ENCODE measurements at regions not wholly inside any gene's neighbourhood (a gene's known extent, or its start where the extent isn't known, plus 50 kb on each side); places are given as distances from the start of the nearest gene placed in this dataset.
"Not testable (repeated sequence)": the region's sequence is repeated elsewhere in the genome, so short reads cannot be mapped to it uniquely, and the experiment has no call there.

- Histone ChIP-seq H3K4ac (ENCODE audit: low read depth, low read length) (no peak overlapping the region), H3K23ac (ENCODE audit: low read length) (no peak overlapping the region), H3K14ac (ENCODE audit: low read length) (no peak overlapping the region), H3K18ac (ENCODE audit: low read length) (no peak overlapping the region), H2BK12ac (ENCODE audit: low read length) (no peak overlapping the region), H4K12ac (ENCODE audit: low read depth, low read length) (no peak overlapping the region), H3K9me3 (ENCODE audit: insufficient read depth, low read depth, low read length) (no peaks in the 10 kb centered on the region), H3K79me2 (ENCODE audit: control insufficient read depth, insufficient read depth, low read length, poor library complexity) (no peaks in the 10 kb centered on the region), H3K36me3 (ENCODE audit: control insufficient read depth in 1 of 2, insufficient read depth in 2 of 2, low read length in 2 of 2) (no peaks in the 10 kb centered on the region), H3K79me1 (ENCODE audit: low read length) (no peaks in the 10 kb centered on the region), H3K4me2 (ENCODE audit: low read length) (no peak overlapping the region), H2BK5ac (ENCODE audit: low read depth, low read length, poor library complexity) (no peak overlapping the region), H3K27me3 (ENCODE audit: insufficient read depth, low read length) (no peaks in the 10 kb centered on the region), H2AFZ (ENCODE audit: insufficient read depth, low read length, poor library complexity) (no peak overlapping the region), H3K9ac (ENCODE audit: low read length) (no peak overlapping the region), H2AK5ac (ENCODE audit: low read length) (no peak overlapping the region), H3K4me1 (ENCODE audit: control insufficient read depth in 1 of 2, insufficient read depth in 2 of 2, low read length in 2 of 2) (no peaks in the 10 kb centered on the region), H4K91ac (ENCODE audit: low read depth, low read length) (no peak overlapping the region), H2BK120ac (ENCODE audit: insufficient read depth, low read length, poor library complexity) (no peak overlapping the region), H3K27ac (ENCODE audit: low read depth, low read length) (no peak overlapping the region), H3K4me3 (ENCODE audit: low read depth, low read length) (no peak overlapping the region), H4K8ac (ENCODE audit: low read depth, low read length) (no peak overlapping the region)
- no CpG with 5 or more reads among the region's 1 CpG for WGBS (ENCODE audit: extremely low coverage, insufficient coverage, insufficient read length)
- no peak for DNase-seq
Measured at GRCh38 chr16:77500286-77500598, 65.4 kb upstream of the ADAMTS18 start.

- Histone ChIP-seq H2BK12ac (ENCODE audit: low read length) (no peak overlapping the region), H2BK120ac (ENCODE audit: insufficient read depth, low read length, poor library complexity) (no peak overlapping the region), H3K79me2 (ENCODE audit: control insufficient read depth, insufficient read depth, low read length, poor library complexity) (no peaks in the 10 kb centered on the region), H2AFZ (ENCODE audit: insufficient read depth, low read length, poor library complexity) (no peak overlapping the region), H3K36me3 (ENCODE audit: control insufficient read depth in 1 of 2, insufficient read depth in 2 of 2, low read length in 2 of 2) (no peaks in the 10 kb centered on the region), H3K79me1 (ENCODE audit: low read length) (no peaks in the 10 kb centered on the region), H4K12ac (ENCODE audit: low read depth, low read length) (no peak overlapping the region), H4K91ac (ENCODE audit: low read depth, low read length) (no peak overlapping the region), H3K9me3 (ENCODE audit: insufficient read depth, low read depth, low read length) (no peaks in the 10 kb centered on the region), H3K4me1 (ENCODE audit: control insufficient read depth in 1 of 2, insufficient read depth in 2 of 2, low read length in 2 of 2) (no peaks in the 10 kb centered on the region), H3K4me2 (ENCODE audit: low read length) (no peak overlapping the region), H3K14ac (ENCODE audit: low read length) (no peak overlapping the region), H3K18ac (ENCODE audit: low read length) (no peak overlapping the region), H3K4me3 (ENCODE audit: low read depth, low read length) (no peak overlapping the region), H4K8ac (ENCODE audit: low read depth, low read length) (no peak overlapping the region), H2AK5ac (ENCODE audit: low read length) (no peak overlapping the region), H3K4ac (ENCODE audit: low read depth, low read length) (no peak overlapping the region), H3K23ac (ENCODE audit: low read length) (no peak overlapping the region), H2BK5ac (ENCODE audit: low read depth, low read length, poor library complexity) (no peak overlapping the region), H3K9ac (ENCODE audit: low read length) (no peak overlapping the region), H3K27me3 (ENCODE audit: insufficient read depth, low read length) (no peaks in the 10 kb centered on the region), H3K27ac (ENCODE audit: low read depth, low read length) (no peak overlapping the region)
- WGBS (ENCODE audit: extremely low coverage, insufficient coverage, insufficient read length) = no CpG with 5 or more reads among the region's 7 CpGs
- DNase-seq = no peak
Measured at GRCh38 chr16:77500934-77501664, 66.3 kb upstream of the ADAMTS18 start.

DNA sequence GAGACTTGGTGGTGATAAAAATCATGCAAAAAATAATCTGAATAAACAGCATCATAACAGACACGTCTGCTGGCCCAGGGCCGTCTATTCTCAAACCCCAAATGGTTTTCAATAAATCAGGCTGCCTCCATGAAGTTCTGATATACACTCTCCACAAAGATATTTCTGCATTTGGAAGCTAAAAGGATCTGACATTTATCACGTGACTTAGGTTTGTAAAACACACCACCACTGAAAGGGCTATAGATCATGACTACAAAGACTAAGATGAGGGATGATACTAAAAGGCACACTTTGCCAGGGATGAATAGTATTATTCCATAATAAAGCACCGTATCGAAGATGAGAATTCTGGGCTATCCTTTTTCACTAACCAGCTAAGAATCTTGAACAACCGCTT is 67.6 kb upstream of the ADAMTS18 start:
- no peak overlapping the region for H4K12ac ChIP-seq (ENCODE audit: low read depth, low read length)

GRCh38 chr16:77506492-77506891 is 71.7 kb upstream of the ADAMTS18 start:
- H3K14ac ChIP-seq (ENCODE audit: low read length); H4K91ac ChIP-seq (ENCODE audit: low read depth, low read length); H4K8ac ChIP-seq (ENCODE audit: low read depth, low read length); H4K12ac ChIP-seq (ENCODE audit: low read depth, low read length); H2AK5ac ChIP-seq (ENCODE audit: low read length); H3K4me3 ChIP-seq (ENCODE audit: low read depth, low read length); DNase-seq; H3K79me1 ChIP-seq (ENCODE audit: low read length); H3K4ac ChIP-seq (ENCODE audit: low read depth, low read length); H2BK120ac ChIP-seq (ENCODE audit: insufficient read depth, low read length, poor library complexity); H3K4me2 ChIP-seq (ENCODE audit: low read length); H3K9ac ChIP-seq (ENCODE audit: low read length); H2AFZ ChIP-seq (ENCODE audit: insufficient read depth, low read length, poor library complexity); H3K9me3 ChIP-seq (ENCODE audit: insufficient read depth, low read depth, low read length); H3K23ac ChIP-seq (ENCODE audit: low read length); H3K4me1 ChIP-seq (ENCODE audit: control insufficient read depth in 1 of 2, insufficient read depth in 2 of 2, low read length in 2 of 2); H3K79me2 ChIP-seq (ENCODE audit: control insufficient read depth, insufficient read depth, low read length, poor library complexity); H3K27ac ChIP-seq (ENCODE audit: low read depth, low read length); H2BK12ac ChIP-seq (ENCODE audit: low read length); H3K27me3 ChIP-seq (ENCODE audit: insufficient read depth, low read length); H3K18ac ChIP-seq (ENCODE audit: low read length); H2BK5ac ChIP-seq (ENCODE audit: low read depth, low read length, poor library complexity); H3K36me3 ChIP-seq (ENCODE audit: control insufficient read depth in 1 of 2, insufficient read depth in 2 of 2, low read length in 2 of 2): not testable (repeated sequence)
- WGBS (ENCODE audit: extremely low coverage, insufficient coverage, insufficient read length) = no CpG with 5 or more reads among the region's 2 CpGs

More for the DNA sequence above, 67.6 kb upstream of the ADAMTS18 start:
- Histone ChIP-seq H3K27me3 (ENCODE audit: insufficient read depth, low read length) (no peaks in the 10 kb centered on the region), H3K79me2 (ENCODE audit: control insufficient read depth, insufficient read depth, low read length, poor library complexity) (no peaks in the 10 kb centered on the region), H3K36me3 (ENCODE audit: control insufficient read depth in 1 of 2, insufficient read depth in 2 of 2, low read length in 2 of 2) (no peaks in the 10 kb centered on the region), H3K79me1 (ENCODE audit: low read length) (no peaks in the 10 kb centered on the region), H2BK5ac (ENCODE audit: low read depth, low read length, poor library complexity) (no peak overlapping the region), H3K23ac (ENCODE audit: low read length) (no peak overlapping the region), H2BK12ac (ENCODE audit: low read length) (no peak overlapping the region), H3K4me1 (ENCODE audit: control insufficient read depth in 1 of 2, insufficient read depth in 2 of 2, low read length in 2 of 2) (no peaks in the 10 kb centered on the region), H3K14ac (ENCODE audit: low read length) (no peak overlapping the region), H3K4ac (ENCODE audit: low read depth, low read length) (no peak overlapping the region), H4K91ac (ENCODE audit: low read depth, low read length) (no peak overlapping the region), H2AFZ (ENCODE audit: insufficient read depth, low read length, poor library complexity) (no peak overlapping the region), H3K9me3 (ENCODE audit: insufficient read depth, low read depth, low read length) (no peaks in the 10 kb centered on the region), H3K4me3 (ENCODE audit: low read depth, low read length) (no peak overlapping the region), H3K9ac (ENCODE audit: low read length) (no peak overlapping the region), H3K18ac (ENCODE audit: low read length) (no peak overlapping the region), H4K8ac (ENCODE audit: low read depth, low read length) (no peak overlapping the region), H2BK120ac (ENCODE audit: insufficient read depth, low read length, poor library complexity) (no peak overlapping the region), H3K4me2 (ENCODE audit: low read length) (no peak overlapping the region), H2AK5ac (ENCODE audit: low read length) (no peak overlapping the region), H3K27ac (ENCODE audit: low read depth, low read length) (no peak overlapping the region)
- no CpG with 5 or more reads among the region's 6 CpGs for WGBS (ENCODE audit: extremely low coverage, insufficient coverage, insufficient read length)
- no peak for DNase-seq
